HG03521 (cell line): ENCODE measurements at regions not wholly inside any gene's neighbourhood (a gene's known extent, or its start where the extent isn't known, plus 50 kb on each side); places are given as distances from the start of the nearest gene placed in this dataset.
A peak's percentile ranks its signal among the peaks of the same experiment; 100 is the strongest.

Experiments used
- ATAC-seq: cut with Tn5 transposase; IDR thresholded peaks from one replicate; pipeline ENCODE4 v1.9.1; 2021; ENCODE audit warnings: mild to moderate bottlenecking, moderate library complexity; ENCODE audit not compliant: unreplicated experiment

- ATAC-seq, result no peak
Observed at GRCh38 chr10:44326474-44327030, 58.3 kb downstream of the CXCL12 start.

- no peak for ATAC-seq
Observed at GRCh38 chr10:44325596-44326307, 59.1 kb downstream of the CXCL12 start.

- ATAC-seq, result no peak
Observed at GRCh38 chr10:44325157-44325556, 59.7 kb downstream of the CXCL12 start.

DNA sequence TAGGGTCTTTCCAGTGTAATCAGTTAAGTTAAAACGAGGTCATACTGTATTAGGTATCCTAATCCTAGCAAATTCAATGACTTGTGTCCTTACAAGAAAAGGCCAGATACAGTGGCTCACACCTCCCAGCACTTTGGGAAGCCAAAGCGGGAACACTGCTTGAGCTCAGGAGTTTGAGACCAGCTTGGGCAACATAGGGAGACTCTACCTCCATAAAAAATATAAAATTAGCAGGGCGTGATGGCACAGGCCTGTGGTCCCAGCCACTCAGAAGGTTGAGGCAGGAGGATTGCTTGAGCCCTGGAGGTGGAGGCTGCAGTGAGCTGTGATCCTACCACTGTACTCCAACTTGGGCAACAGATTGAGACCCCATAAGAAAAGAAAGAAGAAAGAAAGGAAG lies 61.1 kb downstream of the CXCL12 start:
- ATAC-seq, result no peak

- no peak for ATAC-seq
Observed at GRCh38 chr10:44322137-44322536, 62.8 kb downstream of the CXCL12 start.

- ATAC-seq, result no peak
Observed at GRCh38 chr10:44320756-44321155, 64.1 kb downstream of the CXCL12 start.

DNA sequence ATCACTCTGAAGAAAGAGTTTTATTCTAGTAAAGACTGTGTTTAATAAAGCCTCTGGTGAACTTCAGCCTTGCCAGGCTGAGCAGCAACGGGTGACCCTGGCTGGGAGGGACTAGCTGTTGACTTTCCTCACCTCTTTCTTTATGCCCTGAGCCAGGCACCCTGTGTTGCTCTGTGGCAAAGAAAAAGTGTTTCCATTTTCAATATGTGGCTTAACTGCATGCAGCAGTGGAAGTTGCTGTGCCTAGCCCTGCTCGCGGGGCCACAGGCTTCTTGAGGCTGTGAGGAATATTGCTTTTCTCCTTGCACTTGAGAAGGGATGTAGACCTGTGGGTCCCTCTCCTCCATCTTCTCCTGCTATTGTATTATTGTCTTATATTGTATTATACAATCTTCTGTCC lies 67.0 kb downstream of the CXCL12 start:
- no peak for ATAC-seq

- ATAC-seq, result no peak
Observed at GRCh38 chr10:44316922-44317215, 68.0 kb downstream of the CXCL12 start.

GRCh38 chr10:44316187-44316921 lies 68.5 kb downstream of the CXCL12 start:
- ATAC-seq, result peak; percentile 59

GRCh38 chr10:44314802-44315460 lies 70.0 kb downstream of the CXCL12 start:
- ATAC-seq, result no peak

DNA sequence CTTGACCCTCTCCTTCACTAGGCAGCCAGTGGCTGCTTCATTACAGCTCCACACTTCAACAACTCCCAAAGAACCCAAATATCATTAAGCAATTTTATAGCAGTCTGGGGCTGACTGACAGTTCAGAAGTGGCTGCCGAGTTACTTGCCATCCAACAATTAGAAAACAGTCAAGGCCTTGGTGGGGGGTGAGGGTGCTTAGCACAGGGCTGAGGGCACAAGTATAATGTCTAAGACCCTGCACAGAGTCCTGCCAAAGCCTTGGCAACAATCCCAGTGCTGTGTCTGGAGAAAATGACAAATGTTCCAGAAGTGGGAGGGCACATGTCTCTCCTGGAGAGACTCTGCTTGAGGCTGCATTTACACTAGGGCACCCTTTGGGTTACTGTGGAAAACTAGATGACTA lies 71.1 kb downstream of the CXCL12 start:
- no peak for ATAC-seq

GRCh38 chr10:44312401-44312800 lies 72.5 kb downstream of the CXCL12 start:
- no peak for ATAC-seq

DNA sequence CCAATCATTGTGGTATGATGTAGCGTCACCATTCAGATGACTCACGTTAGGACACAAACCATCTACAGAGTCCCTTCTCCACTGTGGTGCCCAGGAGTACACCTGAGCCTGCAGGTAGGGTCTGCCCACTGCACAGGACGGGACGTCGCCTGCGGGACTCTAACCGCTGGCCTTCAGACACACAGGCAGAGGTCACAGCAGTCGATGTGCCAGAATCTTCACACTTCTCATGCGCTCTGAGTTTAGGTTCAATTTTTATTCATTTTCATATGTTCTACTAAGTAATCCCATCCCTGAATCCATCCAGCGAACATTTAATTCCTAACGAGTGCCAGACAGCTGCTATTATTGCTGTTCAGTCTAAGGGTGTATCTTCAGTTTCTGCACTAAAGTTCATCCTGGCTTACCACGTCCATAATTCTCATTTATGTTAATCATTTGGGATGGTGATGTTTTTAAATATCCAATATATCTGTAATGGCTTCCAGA lies 73.3 kb downstream of the CXCL12 start:
- no peak for ATAC-seq

DNA sequence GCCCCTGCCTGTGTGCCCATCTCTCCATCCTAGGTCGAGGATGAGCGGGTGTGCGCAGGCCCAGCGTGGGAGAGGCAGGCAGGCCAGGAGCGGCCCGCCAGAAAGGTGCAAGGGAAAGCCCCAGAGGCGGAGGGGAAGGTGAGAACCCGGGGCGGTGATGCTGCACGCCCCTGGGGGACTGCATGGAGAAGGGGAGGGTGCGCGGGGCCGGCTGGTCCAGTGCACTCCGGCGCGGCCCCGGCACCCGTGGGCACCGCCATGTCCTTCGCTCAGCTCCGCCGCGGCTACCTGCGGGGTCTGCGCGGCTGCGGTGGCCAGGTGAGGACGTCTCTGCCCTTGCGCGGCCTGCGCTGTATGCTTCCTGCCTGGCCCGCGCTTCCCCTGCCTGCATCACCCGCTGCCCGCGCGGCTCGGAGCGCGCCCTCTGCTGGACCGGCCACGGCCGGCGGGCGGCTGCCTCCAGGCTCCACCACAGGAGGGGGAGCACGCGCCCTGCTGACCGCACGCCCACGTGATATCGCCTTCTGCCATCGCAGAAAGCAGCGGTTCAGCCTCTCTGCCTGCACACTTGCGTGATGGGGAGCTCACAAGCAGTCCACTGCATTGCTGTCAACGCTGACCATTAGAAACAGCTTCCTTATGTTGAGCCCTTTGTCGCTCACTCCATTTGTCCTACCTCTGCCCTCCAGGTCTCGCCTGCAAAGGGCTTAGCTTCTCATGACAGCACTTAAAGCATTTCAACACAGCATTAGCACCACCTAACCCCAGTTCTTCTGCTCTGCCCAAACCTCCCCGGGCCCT lies 73.9 kb downstream of the CXCL12 start:
- peak; percentile 95 for ATAC-seq

DNA sequence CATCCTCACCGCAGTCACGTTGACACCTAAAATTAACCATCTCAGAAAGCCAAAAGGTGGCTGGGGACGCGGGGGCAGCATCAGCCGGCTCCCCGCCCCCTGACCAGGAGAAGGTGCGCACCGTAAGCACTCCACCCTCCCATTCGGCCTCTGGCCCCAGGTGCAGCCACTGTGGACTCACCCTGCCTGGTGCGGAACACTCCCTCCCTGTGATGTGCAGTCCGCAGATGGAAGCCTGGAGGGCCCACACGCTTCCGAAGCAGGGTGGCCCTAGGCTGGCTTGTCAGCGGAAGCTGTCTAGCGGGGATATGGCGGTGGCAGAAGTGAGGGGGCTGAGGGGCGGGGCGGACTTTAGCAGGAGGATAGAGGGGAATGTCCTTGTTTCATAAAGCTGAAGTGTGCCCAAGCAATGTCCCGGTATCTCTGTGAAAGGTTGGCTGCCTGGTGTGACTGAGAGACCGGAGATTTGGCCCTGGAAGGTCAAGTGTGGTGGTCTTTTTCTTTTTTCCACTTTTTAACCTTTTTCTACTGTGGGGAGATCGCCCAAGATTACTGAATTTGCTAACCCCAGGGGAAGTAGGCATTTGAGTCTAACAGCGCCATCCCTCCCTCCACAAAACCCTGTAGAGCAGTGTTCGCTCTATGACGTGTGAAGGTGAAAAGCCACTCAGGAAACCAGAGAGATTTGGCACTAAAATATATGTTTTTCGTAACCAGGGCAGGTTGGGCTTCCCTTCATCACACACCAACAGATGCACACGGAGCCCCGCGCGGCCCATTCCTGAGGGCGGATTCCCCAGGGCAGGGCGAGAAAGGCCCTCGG lies 74.7 kb downstream of the CXCL12 start:
- no peak for ATAC-seq

DNA sequence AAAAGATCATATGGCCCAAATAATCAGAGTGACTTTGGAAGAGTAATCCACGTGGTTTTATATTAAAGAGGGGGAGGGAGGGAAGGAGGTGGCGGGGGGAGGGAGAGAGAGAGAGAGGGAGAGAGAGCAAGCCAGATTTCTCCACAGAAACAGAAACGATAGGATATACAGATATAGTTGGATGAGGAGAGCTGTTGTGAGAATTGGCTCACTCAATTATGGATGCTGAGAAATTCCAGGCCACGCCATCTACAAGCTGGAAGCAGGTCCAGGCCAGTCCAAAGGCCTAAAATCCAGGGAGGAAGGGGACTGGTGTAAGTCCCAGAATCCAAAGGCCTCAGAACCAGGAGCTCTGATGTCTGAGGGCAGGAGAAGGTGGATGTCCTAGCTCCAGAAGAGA lies 75.5 kb downstream of the CXCL12 start:
- ATAC-seq, result no peak

GRCh38 chr10:44308935-44309334 lies 76.0 kb downstream of the CXCL12 start:
- no peak for ATAC-seq

GRCh38 chr10:44307691-44308090 lies 77.2 kb downstream of the CXCL12 start:
- no peak for ATAC-seq

GRCh38 chr10:44306762-44307161 lies 78.1 kb downstream of the CXCL12 start:
- ATAC-seq, result no peak

DNA sequence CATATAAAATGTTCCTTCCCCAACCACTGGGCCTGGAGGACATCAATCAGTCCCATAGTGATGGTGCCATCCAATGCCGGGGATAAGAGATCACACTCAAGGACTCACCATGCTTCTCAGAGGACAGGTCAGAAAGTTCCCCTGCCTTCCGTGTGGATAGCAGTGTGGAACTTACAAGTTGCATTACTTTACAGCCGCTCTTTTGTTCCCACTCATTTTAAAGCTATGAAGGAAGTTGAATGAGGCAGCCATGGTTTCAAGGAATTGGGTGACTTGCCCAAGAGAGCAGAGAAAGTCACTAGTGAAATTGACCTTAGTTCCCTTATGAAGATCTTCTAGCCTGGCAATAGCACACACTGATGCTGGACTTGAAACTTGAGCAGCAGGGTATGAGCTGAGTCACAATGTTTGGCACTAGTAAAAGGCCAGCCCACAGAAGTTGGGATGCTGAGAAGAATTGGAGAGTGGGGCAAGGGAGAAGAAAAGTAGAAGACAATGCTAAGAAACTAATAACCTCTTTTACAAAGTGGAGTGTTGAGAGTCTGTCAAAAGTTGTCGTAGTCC lies 78.7 kb downstream of the CXCL12 start:
- ATAC-seq, result no peak
